Spleen (tissue), 11 donors: ENCODE measurements at regions not wholly inside any gene's neighbourhood (a gene's known extent, or its start where the extent isn't known, plus 50 kb on each side); places are given as distances from the start of the nearest gene placed in this dataset.

ENCODE experiments used
- DNase-seq: peaks from one replicate; pipeline ENCODE4 v3.0.0-alpha.2; 2020
- H3K27ac ChIP-seq, 8 donors: fragments of 200-600 bp; sonication (generic) in 7 of 8; 1 replicate in 4 of 8; 2 replicates in 4 of 8; pipeline versions ENCODE4 v1.5.0 to v1.8.0; 2016 to 2021; ENCODE audit warnings: inconsistent platforms in 4 of 8, mild to moderate bottlenecking in 4 of 8, moderate library complexity in 1 of 8
- H3K27me3 ChIP-seq, 7 donors: fragments of 200-600 bp; sonication (generic) in 6 of 7; replicated peaks in 1 of 7; 1 replicate in 4 of 7; 2 replicates in 3 of 7; pipeline versions ENCODE4 v1.5.0 to v1.8.0; 2016 to 2021; ENCODE audit warnings: inconsistent platforms in 3 of 7, mild to moderate bottlenecking in 1 of 7
- H3K36me3 ChIP-seq, 6 donors: fragments of 200-600 bp; sonication (generic) in 5 of 6; 1 replicate in 4 of 6; 2 replicates in 2 of 6; pipeline versions ENCODE4 v1.5.0 to v1.8.0; 2016 to 2021; ENCODE audit warnings: inconsistent platforms in 2 of 6
- H3K4me1 ChIP-seq, 6 donors: fragments of 200-600 bp; sonication (generic) in 5 of 6; 1 replicate in 3 of 6; 2 replicates in 3 of 6; pipeline versions ENCODE4 v1.5.0 to v1.8.0; 2016 to 2021; ENCODE audit warnings: inconsistent platforms in 3 of 6
- H3K4me3 ChIP-seq, 8 donors: fragments of 200-600 bp; sonication (generic) in 7 of 8; 1 replicate in 4 of 8; 2 replicates in 4 of 8; pipeline versions ENCODE4 v1.5.0 to v1.8.0; 2016 to 2021; ENCODE audit warnings: inconsistent platforms in 4 of 8, mild to moderate bottlenecking in 4 of 8, moderate library complexity in 2 of 8
- H3K9me3 ChIP-seq, 8 donors: fragments of 200-600 bp; sonication (generic) in 7 of 8; 1 replicate in 4 of 8; 2 replicates in 4 of 8; pipeline versions ENCODE4 v1.5.0 to v1.8.0; 2016 to 2021; ENCODE audit warnings: inconsistent platforms in 4 of 8
- CTCF ChIP-seq, 11 experiments: fragments of 200-600 bp in 7 of 11; fragments of 450-650 bp in 4 of 11; sonication (generic) in 4 of 11; IDR thresholded peaks in 8 of 11; conservative IDR thresholded peaks in 3 of 11; 1 replicate in 7 of 11; 2 replicates in 4 of 11; pipeline versions ENCODE4 v1.4.0 to v1.8.0; 2016 to 2021; ENCODE audit warnings: antibody characterized with exemption in 11 of 11, inconsistent platforms in 4 of 11, mild to moderate bottlenecking in 1 of 11
- POLR2A ChIP-seq, 3 donors: fragments of 450-650 bp; IDR thresholded peaks; one replicate each; pipeline ENCODE4 v1.5.1; 2017; ENCODE audit warnings: antibody characterized with exemption in 3 of 3, mild to moderate bottlenecking in 1 of 3
- POLR2AphosphoS5 ChIP-seq, 3 donors: sonication (generic); formaldehyde crosslinking; IDR thresholded peaks; one replicate each; pipeline ENCODE4 v1.5.1; 2017; ENCODE audit warnings: antibody characterized with exemption in 3 of 3
- WGBS, 5 donors: extraction: QIAGEN DNeasy Blood & Tissue Kit in 3 of 5; methylation state at CpG; one replicate each; pipeline versions ENCODE4 v1.1.5 to v1.1.7; 2013 to 2018; 5-methylcytosine and 5-hydroxymethylcytosine counted together
- intact Hi-C: fragments of 100-400 bp; cut with DNase I; formaldehyde crosslinking; loops from one replicate; pipeline ENCODE4 v1.15.0; 2023; ENCODE audit warnings: low total_unique reads
- donor health status: healthy with polysubstance abuse.
- donor health status: DM: no; HTN: no; CAD: no; lungs with moderate emphysema.
- donor health status: DM: no; HTN: no; CAD: no.
- donor health status: Bipolar disorder and iron deficiency.
- donor health status: healthy.
- donor health status: DM: no; HTN: no; CAD: no.
- donor health status: DM: yes; HTN: yes; CAD: no.

GRCh38 chr1:209389975-209390374, 193.5 kb upstream of the CAMK1G start:
- TF ChIP-seq CTCF (IDR thresholded peaks at IDR 0.05 in 8 of 11, conservative IDR thresholded peaks at IDR 0.05 in 3 of 11) (no peak), POLR2AphosphoS5 (IDR thresholded peaks at IDR 0.05) (no peak)
- no peak overlapping the region for H3K4me3 ChIP-seq
- no peaks in the 10 kb centered on the region for H3K4me1 ChIP-seq
- no peaks in the 10 kb centered on the region for H3K9me3 ChIP-seq
- 56 to 72% (median 67%) methylated on average over 1 of the region's 1 CpG for WGBS, 5 donors
- intact Hi-C loops, result no loop called here
- H3K27ac ChIP-seq, result no peak overlapping the region
- DNase-seq, result no peak
- H3K27me3 ChIP-seq, result peaks cover 0 to 3% (median 0%) of the 10 kb centered on the region in 7 donors
- no peaks in the 10 kb centered on the region for H3K36me3 ChIP-seq

- intact Hi-C loops, result no loop called here
- no peaks in the 10 kb centered on the region for H3K9me3 ChIP-seq
- no peak overlapping the region for H3K27ac ChIP-seq
- 73 to 92% (median 78%) methylated on average over 1 of the region's 1 CpG for WGBS, 5 donors
- H3K4me1 ChIP-seq, result no peaks in the 10 kb centered on the region
- H3K27me3 ChIP-seq, result peaks cover 0 to 3% (median 0%) of the 10 kb centered on the region in 7 donors
- DNase-seq, result no peak
- TF ChIP-seq CTCF (IDR thresholded peaks at IDR 0.05 in 8 of 11, conservative IDR thresholded peaks at IDR 0.05 in 3 of 11) (no peak), POLR2AphosphoS5 (IDR thresholded peaks at IDR 0.05) (no peak), POLR2A (IDR thresholded peaks at IDR 0.05) (no peak)
- H3K36me3 ChIP-seq, result no peaks in the 10 kb centered on the region
- no peak overlapping the region for H3K4me3 ChIP-seq
These were observed 192.8 kb upstream of the CAMK1G start for GRCh38 chr1:209390764-209391163.

GRCh38 chr1:209391792-209392191, 191.7 kb upstream of the CAMK1G start:
- DNase-seq, result no peak
- TF ChIP-seq POLR2A (IDR thresholded peaks at IDR 0.05), result no peak
- no peak for TF ChIP-seq CTCF (IDR thresholded peaks at IDR 0.05 in 8 of 11, conservative IDR thresholded peaks at IDR 0.05 in 3 of 11)
- TF ChIP-seq POLR2AphosphoS5 (IDR thresholded peaks at IDR 0.05), result no peak
- peaks cover 0 to 3% (median 0%) of the 10 kb centered on the region in 7 donors for H3K27me3 ChIP-seq
- no peaks in the 10 kb centered on the region for H3K36me3 ChIP-seq
- no peak overlapping the region for H3K4me3 ChIP-seq
- H3K27ac ChIP-seq, result no peak overlapping the region
- WGBS, 5 donors, result 60 to 88% (median 80%) methylated on average over 2 of the region's 2 CpGs
- no peaks in the 10 kb centered on the region for H3K9me3 ChIP-seq
- H3K4me1 ChIP-seq, result no peaks in the 10 kb centered on the region
- intact Hi-C loops, result no loop called here

DNA sequence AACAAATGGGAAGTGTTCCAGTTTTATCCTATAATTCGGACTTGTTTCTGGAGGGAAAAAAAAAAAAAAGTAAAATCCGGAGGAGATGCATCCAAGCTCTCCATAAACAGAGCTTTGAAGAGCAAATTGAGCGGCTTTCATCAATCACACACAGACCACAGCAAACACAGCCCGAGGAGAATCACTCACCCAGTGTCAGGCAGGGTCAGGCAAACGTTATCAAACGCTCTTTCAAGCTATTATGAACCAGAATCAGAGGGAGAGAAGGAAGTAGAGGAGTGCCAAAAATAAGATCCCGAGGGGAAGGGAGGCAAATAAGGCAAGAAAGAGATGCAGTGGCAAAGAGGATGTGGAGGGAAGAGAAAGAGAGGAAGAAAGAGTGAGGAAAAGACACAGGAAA, 188.3 kb upstream of the CAMK1G start:
- DNase-seq, result no peak
- Histone ChIP-seq H3K4me3 (no peak overlapping the region), H3K27ac (no peak overlapping the region), H3K9me3 (no peaks in the 10 kb centered on the region), H3K36me3 (no peaks in the 10 kb centered on the region), H3K27me3 (peaks cover 0 to 25% (median 0%) of the 10 kb centered on the region in 7 donors), H3K4me1 (peaks cover 0 to 13% (median 0%) of the 10 kb centered on the region in 6 donors)
- intact Hi-C loops, result no loop called here
- no peak for TF ChIP-seq CTCF (IDR thresholded peaks at IDR 0.05 in 8 of 11, conservative IDR thresholded peaks at IDR 0.05 in 3 of 11)
- no peak for TF ChIP-seq POLR2A (IDR thresholded peaks at IDR 0.05)
- TF ChIP-seq POLR2AphosphoS5 (IDR thresholded peaks at IDR 0.05), result no peak
- 27 to 53% (median 46%) methylated on average over 7 of the region's 7 CpGs for WGBS, 5 donors
